Esophagus squamous epithelium (tissue), 5 donors: ENCODE measurements at regions not wholly inside any gene's neighbourhood (a gene's known extent, or its start where the extent isn't known, plus 50 kb on each side); places are given as distances from the start of the nearest gene placed in this dataset.

ENCODE experiments used
- DNase-seq: peaks from one replicate; lab custom pipeline; 2025; lab: John Stamatoyannopoulos, UW
- H3K27ac ChIP-seq, 4 donors: fragments of 200-600 bp; sonication (generic); one replicate each; pipeline ENCODE4 v1.5.1; 2016 to 2019; ENCODE audit warnings: mild to moderate bottlenecking in 1 of 4
- H3K27me3 ChIP-seq, 4 donors: fragments of 200-600 bp; sonication (generic); 1 replicate in 3 of 4; 2 replicates in 1 of 4; pipeline versions ENCODE4 v1.5.1 to v1.6.0; 2017 to 2021; ENCODE audit warnings: antibody characterized with exemption in 1 of 4
- H3K36me3 ChIP-seq, 3 donors: fragments of 200-600 bp; sonication (generic); one replicate each; pipeline ENCODE4 v1.5.1; 2016 to 2019
- H3K4me1 ChIP-seq, 3 donors: fragments of 200-600 bp; sonication (generic); one replicate each; pipeline ENCODE4 v1.5.1; 2017 to 2019
- H3K4me3 ChIP-seq, 4 donors: fragments of 200-600 bp; sonication (generic); 1 replicate in 3 of 4; 2 replicates in 1 of 4; pipeline ENCODE4 v1.5.1; 2016 to 2019; ENCODE audit warnings: mild to moderate bottlenecking in 2 of 4, moderate library complexity in 1 of 4
- H3K9me3 ChIP-seq, 3 donors: fragments of 200-600 bp; sonication (generic); one replicate each; pipeline ENCODE4 v1.5.1; 2016 to 2019
- CTCF ChIP-seq, 6 experiments: fragments of 450-650 bp in 4 of 6; fragments of 200-600 bp in 2 of 6; sonication (generic) in 2 of 6; IDR thresholded peaks; one replicate each; pipeline ENCODE4 v1.5.1; 2016 to 2019; ENCODE audit warnings: antibody characterized with exemption in 6 of 6, mild to moderate bottlenecking in 4 of 6, moderate library complexity in 4 of 6
- POLR2A ChIP-seq, 4 donors: fragments of 450-650 bp; IDR thresholded peaks; one replicate each; pipeline ENCODE4 v1.6.1; 2017; ENCODE audit warnings: antibody characterized with exemption in 4 of 4, mild to moderate bottlenecking in 4 of 4, moderate library complexity in 3 of 4
- WGBS, 2 donors: methylation state at CpG; one replicate each; pipeline ENCODE4 v1.1.5; 2018; 5-methylcytosine and 5-hydroxymethylcytosine counted together
- intact Hi-C: fragments of 100-400 bp; cut with DNase I; formaldehyde crosslinking; loops from one replicate; pipeline ENCODE4 v1.15.0; 2022
- donor health status: DM: yes; HTN: yes; CAD: no.

GRCh38 chr14:85300107-85300506, 229.8 kb upstream of the FLRT2 start:
- WGBS, 2 donors: 79 to 80% methylated on average over 1 of the region's 1 CpG
- Histone ChIP-seq H3K4me3 (no peak overlapping the region), H3K4me1 (no peaks in the 10 kb centered on the region), H3K9me3 (no peaks in the 10 kb centered on the region), H3K27me3 (no peaks in the 10 kb centered on the region), H3K27ac (no peak overlapping the region), H3K36me3 (no peaks in the 10 kb centered on the region)
- intact Hi-C loops: no loop called here
- DNase-seq: no peak
- TF ChIP-seq CTCF (IDR thresholded peaks at IDR 0.05) (no peak), POLR2A (IDR thresholded peaks at IDR 0.05) (no peak)

DNA sequence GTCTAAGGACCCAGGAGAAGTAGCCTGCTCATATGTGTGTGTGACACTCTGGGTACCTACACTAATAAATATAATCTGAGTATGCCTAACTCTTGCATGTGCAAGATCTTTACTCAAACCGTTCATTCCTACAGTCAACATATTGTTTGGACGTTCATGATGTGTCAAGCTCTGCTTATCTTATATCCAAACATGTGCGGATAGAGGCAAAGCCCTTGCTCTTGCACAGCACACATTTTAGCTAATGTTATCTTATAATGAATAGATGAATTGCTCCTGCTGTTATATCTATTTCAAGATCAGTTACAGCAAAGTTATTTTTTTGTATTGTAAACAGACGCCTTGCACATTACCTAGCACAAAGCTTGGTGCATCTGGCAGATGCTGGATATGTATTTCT, 228.4 kb upstream of the FLRT2 start:
- intact Hi-C loops: no loop called here
- TF ChIP-seq CTCF (IDR thresholded peaks at IDR 0.05): no peak
- TF ChIP-seq POLR2A (IDR thresholded peaks at IDR 0.05): no peak
- no peaks in the 10 kb centered on the region for H3K36me3 ChIP-seq
- no peak overlapping the region for H3K27ac ChIP-seq
- H3K4me3 ChIP-seq: no peak overlapping the region
- no peaks in the 10 kb centered on the region for H3K9me3 ChIP-seq
- no peak for DNase-seq
- H3K27me3 ChIP-seq: no peaks in the 10 kb centered on the region
- WGBS, 2 donors: 66% methylated on average over 4 of the region's 4 CpGs
- H3K4me1 ChIP-seq: no peaks in the 10 kb centered on the region

- 76 to 80% methylated on average over 3 of the region's 3 CpGs for WGBS, 2 donors
- H3K36me3 ChIP-seq: no peaks in the 10 kb centered on the region
- H3K9me3 ChIP-seq: no peaks in the 10 kb centered on the region
- no peak overlapping the region for H3K27ac ChIP-seq
- H3K4me3 ChIP-seq: no peak overlapping the region
- TF ChIP-seq POLR2A (IDR thresholded peaks at IDR 0.05) (no peak), CTCF (IDR thresholded peaks at IDR 0.05) (no peak)
- no peaks in the 10 kb centered on the region for H3K4me1 ChIP-seq
- intact Hi-C loops: no loop called here
- no peak for DNase-seq
- no peaks in the 10 kb centered on the region for H3K27me3 ChIP-seq
These were observed 223.9 kb upstream of the FLRT2 start for GRCh38 chr14:85306024-85306423.

DNA sequence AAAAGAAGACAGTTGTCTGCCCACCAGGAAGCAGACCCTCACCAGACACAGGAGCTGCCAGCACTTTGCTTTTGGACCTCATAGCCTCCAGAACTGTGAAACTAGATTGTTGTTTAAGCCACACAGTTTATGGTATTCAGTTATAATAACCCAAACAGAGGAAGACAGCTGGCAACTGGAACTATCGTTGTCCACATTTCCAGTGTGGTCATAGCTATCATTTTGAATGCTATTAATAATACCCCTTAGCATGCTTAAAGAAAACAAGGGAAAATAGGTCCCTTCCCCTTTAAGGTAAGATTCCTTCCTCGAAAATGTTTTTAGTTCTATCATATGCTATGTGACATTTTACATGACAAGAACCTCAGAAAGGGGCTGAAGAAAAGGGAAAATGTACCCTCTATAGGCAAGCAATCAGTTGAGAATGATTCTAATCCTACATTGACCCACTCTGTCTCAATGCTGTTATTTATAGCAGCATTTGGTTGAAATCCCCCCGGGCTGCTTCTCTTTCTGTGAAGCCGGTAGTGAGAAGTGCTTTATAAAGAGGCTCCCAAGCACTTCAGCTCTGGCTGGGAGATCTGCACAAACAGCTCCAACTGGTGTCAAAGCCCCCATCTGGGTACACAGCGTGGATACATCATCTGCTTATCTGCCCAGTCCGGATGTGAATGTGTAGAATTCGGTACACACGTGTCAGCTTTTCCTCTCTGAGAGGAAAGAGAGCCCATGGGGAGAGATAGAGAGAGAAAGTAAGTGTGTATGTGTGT, 221.2 kb upstream of the FLRT2 start:
- intact Hi-C loops: no loop called here
- TF ChIP-seq POLR2A (IDR thresholded peaks at IDR 0.05) (no peak), CTCF (IDR thresholded peaks at IDR 0.05) (no peak)
- H3K27ac ChIP-seq: no peak overlapping the region
- H3K27me3 ChIP-seq: no peaks in the 10 kb centered on the region
- H3K9me3 ChIP-seq: no peaks in the 10 kb centered on the region
- 39 to 52% methylated on average over 8 of the region's 8 CpGs for WGBS, 2 donors
- H3K4me3 ChIP-seq: no peak overlapping the region
- no peaks in the 10 kb centered on the region for H3K36me3 ChIP-seq
- H3K4me1 ChIP-seq: no peaks in the 10 kb centered on the region
- DNase-seq: no peak

DNA sequence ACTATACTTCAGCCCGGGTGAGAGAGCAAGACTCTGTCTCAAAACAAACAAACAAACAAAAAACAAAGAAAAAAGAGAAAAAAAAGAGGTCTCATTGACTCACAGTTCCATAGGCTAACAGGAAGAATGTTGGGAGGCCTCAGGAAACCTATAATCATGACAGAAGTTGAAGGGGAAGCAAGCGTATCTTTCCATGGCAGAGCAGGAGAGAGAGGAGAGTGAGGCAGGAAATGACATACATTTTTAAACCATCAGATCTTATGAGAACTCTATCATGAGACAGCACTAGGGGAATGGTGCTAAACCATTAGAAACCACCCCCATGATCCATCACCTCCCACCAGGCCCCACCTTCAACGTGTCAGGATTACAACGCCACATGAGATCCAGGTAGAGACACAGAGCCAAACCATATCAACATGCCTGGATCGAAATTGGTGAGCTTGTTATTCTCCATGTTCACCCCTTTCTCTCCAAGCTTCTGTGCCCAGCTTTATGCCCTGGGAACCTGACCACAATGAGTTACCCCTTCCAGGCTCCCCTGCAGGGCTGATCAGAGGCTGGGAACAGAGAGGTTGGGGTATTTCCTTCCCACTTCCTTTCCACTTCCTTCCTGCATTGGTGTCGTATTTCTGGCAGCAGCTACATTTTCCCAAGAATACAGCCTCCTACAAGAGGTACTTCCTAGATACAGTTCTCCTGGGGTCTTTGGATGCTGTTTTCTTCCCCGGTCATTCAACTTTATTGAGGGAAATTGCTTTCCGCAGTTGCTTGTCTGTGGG, 219.3 kb upstream of the FLRT2 start:
- Histone ChIP-seq H3K27me3 (no peaks in the 10 kb centered on the region), H3K4me3 (no peak overlapping the region), H3K9me3 (no peaks in the 10 kb centered on the region), H3K4me1 (no peaks in the 10 kb centered on the region), H3K36me3 (no peaks in the 10 kb centered on the region), H3K27ac (no peak overlapping the region)
- intact Hi-C loops: no loop called here
- TF ChIP-seq POLR2A (IDR thresholded peaks at IDR 0.05) (no peak), CTCF (IDR thresholded peaks at IDR 0.05) (no peak)
- 86 to 87% methylated on average over 7 to 8 of the region's 8 CpGs for WGBS, 2 donors
- DNase-seq: no peak
